Suprapubic skin (tissue), 3 donors: ENCODE measurements at regions not wholly inside any gene's neighbourhood (a gene's known extent, or its start where the extent isn't known, plus 50 kb on each side); places are given as distances from the start of the nearest gene placed in this dataset.

ENCODE experiments used
- CTCF ChIP-seq, 2 donors: fragments of 200-600 bp in 1 of 2; fragments of 450-650 bp in 1 of 2; sonication (generic) in 1 of 2; IDR thresholded peaks; one replicate each; pipeline ENCODE4 v1.5.1; 2016 to 2019; ENCODE audit warnings: antibody characterized with exemption in 2 of 2, mild to moderate bottlenecking in 1 of 2, moderate library complexity in 1 of 2
- POLR2A ChIP-seq, 2 donors: fragments of 450-650 bp; IDR thresholded peaks; one replicate each; pipeline ENCODE4 v1.6.1; 2017; ENCODE audit warnings: antibody characterized with exemption in 2 of 2, mild to moderate bottlenecking in 2 of 2, moderate library complexity in 2 of 2

GRCh38 chr9:16303506-16303905 lies 567.0 kb downstream of the BNC2 start:
- TF ChIP-seq POLR2A (IDR thresholded peaks at IDR 0.05) (no peak), CTCF (IDR thresholded peaks at IDR 0.05) (no peak)
